ENCODE measurements at regions not wholly inside any gene's neighbourhood (a gene's known extent, or its start where the extent isn't known, plus 50 kb on each side); places are given as distances from the start of the nearest gene placed in this dataset.

DNA sequence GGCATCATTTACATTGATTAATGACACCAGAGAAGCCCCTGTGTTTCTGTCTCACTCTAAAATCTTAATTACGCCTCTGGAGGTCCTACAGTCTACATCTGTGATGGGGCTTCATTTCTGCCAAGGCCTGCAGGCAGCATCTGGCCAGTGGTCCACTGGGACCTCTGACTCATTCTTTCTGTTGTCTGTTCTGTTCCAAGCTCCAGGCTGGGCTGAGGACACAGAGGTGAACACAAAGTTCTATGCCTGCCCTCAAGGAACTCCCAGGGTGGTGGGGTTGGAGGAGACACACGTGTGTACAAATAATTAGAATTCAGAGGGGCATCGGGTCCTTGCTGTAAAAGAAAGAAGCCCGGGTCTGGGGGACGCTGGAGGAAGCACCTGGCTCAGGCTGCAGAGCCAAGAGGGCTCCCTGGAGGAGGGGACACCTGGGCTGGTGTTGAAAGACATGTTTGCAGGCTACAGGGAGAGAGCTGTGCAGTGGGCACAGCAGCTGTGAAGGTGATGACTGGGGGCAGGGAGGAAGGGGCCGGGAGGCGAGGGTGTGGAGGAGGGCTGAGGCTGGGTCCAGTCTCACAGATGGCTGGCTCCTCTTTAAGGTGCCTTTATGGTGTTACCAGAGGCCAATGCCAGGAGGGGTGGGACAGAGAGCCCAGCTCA, 103.3 kb upstream of the PRR23E start:
- TF ChIP-seq ZNF274 (IDR thresholded peaks at IDR 0.05; ENCODE audit: low read depth, low read length): no peak
- no peak for TF ChIP-seq YY1 (IDR thresholded peaks at IDR 0.05; ENCODE audit: insufficient read depth, insufficient read length)
- TF ChIP-seq SUZ12 (IDR thresholded peaks at IDR 0.05; ENCODE audit: extremely low read depth, insufficient read depth, insufficient read length): no peak

Data from NT2/D1 (cell line).